K562 (cell line): ENCODE measurements at regions not wholly inside any gene's neighbourhood (a gene's known extent, or its start where the extent isn't known, plus 50 kb on each side); places are given as distances from the start of the nearest gene placed in this dataset.

ENCODE experiments used
- ADNP ChIP-seq: fragments of 200-800 bp; sonication (Bioruptor generic); IDR thresholded peaks from 2 replicates; pipeline ENCODE4 v1.6.1; 2016; ENCODE audit warnings: missing genetic modification characterization, missing compliant biosample characterization
- ATF7 ChIP-seq: fragments of 450-650 bp; IDR thresholded peaks from 2 replicates; pipeline ENCODE4 v1.7.1; 2014; ENCODE audit warnings: mild to moderate bottlenecking, moderate library complexity
- CBFA2T3 ChIP-seq: fragments of 450-650 bp; IDR thresholded peaks from 2 replicates; pipeline ENCODE4 v1.6.1; 2017
- DACH1 ChIP-seq: fragments of 450-650 bp; IDR thresholded peaks from 2 replicates; pipeline ENCODE4 v1.6.1; 2018; ENCODE audit not compliant: partially characterized antibody
- EHMT2 ChIP-seq: fragments of 450-650 bp; IDR thresholded peaks from 2 replicates; pipeline ENCODE4 v1.6.1; 2018; ENCODE audit warnings: antibody characterized with exemption
- NBN ChIP-seq: fragments of 450-650 bp; IDR thresholded peaks from 2 replicates; pipeline ENCODE4 v1.6.1; 2016; ENCODE audit warnings: low read depth, mild to moderate bottlenecking
- RBM25 ChIP-seq: fragments of 200-400 bp; formaldehyde crosslinking; IDR thresholded peaks from 2 replicates; pipeline ENCODE4 v1.6.1; 2018; ENCODE audit warnings: low read length, low read depth, moderate library complexity; ENCODE audit not compliant: severe bottlenecking
- REST ChIP-seq, 2 experiments: fragments of 450-650 bp; formaldehyde crosslinking in 1 of 2; IDR thresholded peaks; 2 replicates each; pipeline versions ENCODE4 v1.4.0 to v1.6.1; 2014 to 2020; ENCODE audit warnings: mild to moderate bottlenecking in 2 of 2, borderline replicate concordance in 1 of 2, low read depth in 1 of 2
- RREB1 ChIP-seq: fragments of 250-450 bp; sonication (Bioruptor Pico); IDR thresholded peaks from 2 replicates; pipeline ENCODE4 v1.4.0; 2020
- SAFB2 ChIP-seq: fragments of 200-400 bp; formaldehyde crosslinking; IDR thresholded peaks from 2 replicates; pipeline ENCODE4 v1.6.1; 2018; ENCODE audit warnings: borderline replicate concordance, low read length, low read depth, moderate library complexity; ENCODE audit not compliant: severe bottlenecking
- SOX6 ChIP-seq: fragments of 450-650 bp; IDR thresholded peaks from 2 replicates; pipeline ENCODE4 v1.6.1; 2014; ENCODE audit warnings: mild to moderate bottlenecking
- ZNF184 ChIP-seq: sonication (generic); formaldehyde crosslinking; IDR thresholded peaks from 2 replicates; pipeline ENCODE4 v1.5.0; 2020; ENCODE audit warnings: missing genetic modification reagents
- ZNF197 ChIP-seq: fragments of 200-800 bp; sonication (Bioruptor generic); IDR thresholded peaks from 2 replicates; pipeline ENCODE4 v1.6.1; 2016; ENCODE audit warnings: low read depth, missing genetic modification characterization, missing compliant biosample characterization
- ZNF324 ChIP-seq: fragments of 250-450 bp; sonication (Bioruptor Pico); IDR thresholded peaks from 2 replicates; pipeline ENCODE4 v1.4.0; 2020; ENCODE audit warnings: mild to moderate bottlenecking
- ZNF41 ChIP-seq: fragments of 250-450 bp; sonication (Bioruptor Pico); conservative IDR thresholded peaks from 2 replicates; pipeline ENCODE4 v1.4.0; 2020; ENCODE audit warnings: mild to moderate bottlenecking
- ZNF717 ChIP-seq: fragments of 250-450 bp; sonication (Bioruptor Pico); IDR thresholded peaks from 2 replicates; pipeline ENCODE4 v1.5.0; 2021

GRCh38 chr6:169831450-169832246 is 80.2 kb downstream of the ERMARD start (continued):
- TF ChIP-seq REST (IDR thresholded peaks at IDR 0.05; ENCODE audit: borderline replicate concordance) (peak; percentile 83), REST (CRISPR knock-in tag; IDR thresholded peaks at IDR 0.05; ENCODE audit: low read depth) (no peak), ZNF324 (CRISPR knock-in tag) (no peak), ADNP (tag) (no peak), ZNF717 (CRISPR knock-in tag) (no peak), ZNF184 (CRISPR knock-in tag) (no peak), SAFB2 (no peak), ZNF197 (CRISPR knock-in tag) (no peak), CBFA2T3 (no peak), EHMT2 (no peak), NBN (no peak), ZNF41 (CRISPR knock-in tag) (no peak), DACH1 (no peak), RREB1 (CRISPR knock-in tag) (no peak), RBM25 (no peak), SOX6 (0 out of 2 replicates have a peak, but pooled peaks have one; percentile 14), ATF7 (peak; percentile 74)
